MM.1S (cell line): ENCODE measurements at regions not wholly inside any gene's neighbourhood (a gene's known extent, or its start where the extent isn't known, plus 50 kb on each side); places are given as distances from the start of the nearest gene placed in this dataset.
A peak's percentile ranks its signal among the peaks of the same experiment; 100 is the strongest.
"Not testable (repeated sequence)": the region's sequence is repeated elsewhere in the genome, so short reads cannot be mapped to it uniquely, and the experiment has no call there.

Experiments
- DNase-seq: peaks from one replicate; pipeline ENCODE4 v3.0.0-alpha.2; 2015
- H2AFZ ChIP-seq: fragments of 300-600 bp; sonication (generic); 2 replicates; pipeline ENCODE4 v1.6.0; 2016; ENCODE audit warnings: antibody characterized with exemption, low read length
- H3F3A ChIP-seq: fragments of 300-600 bp; sonication (generic); 2 replicates; pipeline ENCODE4 v1.6.1; 2016; ENCODE audit warnings: mild to moderate bottlenecking, antibody characterized with exemption, low read length, moderate library complexity, mixed read lengths; ENCODE audit not compliant: insufficient read depth
- H3K27ac ChIP-seq: fragments of 300-600 bp; sonication (generic); 2 replicates; pipeline ENCODE4 v1.5.1; 2016; ENCODE audit warnings: mild to moderate bottlenecking, low read length
- H3K27me3 ChIP-seq: fragments of 300-600 bp; sonication (generic); replicated peaks from 2 replicates; pipeline ENCODE4 v1.6.0; 2016; ENCODE audit warnings: low read length; ENCODE audit not compliant: insufficient read depth
- H3K36me3 ChIP-seq: fragments of 300-600 bp; sonication (generic); replicated peaks from 2 replicates; pipeline ENCODE4 v1.6.1; 2016; ENCODE audit warnings: mild to moderate bottlenecking, low read length, mixed read lengths; ENCODE audit not compliant: insufficient read depth
- H3K4me1 ChIP-seq: fragments of 300-600 bp; sonication (generic); 2 replicates; pipeline ENCODE4 v1.6.1; 2016; ENCODE audit warnings: low read length, mixed read lengths
- H3K4me2 ChIP-seq: fragments of 300-600 bp; sonication (generic); 2 replicates; pipeline ENCODE4 v1.6.0; 2016; ENCODE audit warnings: low read depth, low read length
- H3K4me3 ChIP-seq: fragments of 300-600 bp; sonication (generic); 2 replicates; pipeline ENCODE4 v1.5.1; 2016; ENCODE audit warnings: low read length, mixed read lengths
- H3K79me2 ChIP-seq: fragments of 300-600 bp; sonication (generic); 2 replicates; pipeline ENCODE4 v1.6.1; 2016; ENCODE audit warnings: mixed run types, low read length, mixed read lengths
- H3K9ac ChIP-seq: fragments of 300-600 bp; sonication (generic); 2 replicates; pipeline ENCODE4 v1.6.1; 2016; ENCODE audit warnings: low read length, mixed read lengths
- H3K9me2 ChIP-seq: fragments of 300-600 bp; sonication (generic); replicated peaks from 2 replicates; pipeline ENCODE4 v1.6.1; 2016; ENCODE audit warnings: mild to moderate bottlenecking, low read length, mixed read lengths; ENCODE audit not compliant: insufficient read depth
- H3K9me3 ChIP-seq: fragments of 300-600 bp; sonication (generic); replicated peaks from 2 replicates; pipeline ENCODE4 v1.6.1; 2016; ENCODE audit warnings: mild to moderate bottlenecking, low read length, mixed read lengths; ENCODE audit not compliant: insufficient read depth
- H4K20me1 ChIP-seq: fragments of 300-600 bp; sonication (generic); 2 replicates; pipeline ENCODE4 v1.6.1; 2016; ENCODE audit warnings: mild to moderate bottlenecking, low read length, moderate library complexity, mixed read lengths; ENCODE audit not compliant: insufficient read depth
- EZH2 ChIP-seq: fragments of 300-600 bp; sonication (generic); optimal IDR thresholded peaks from 2 replicates; pipeline ENCODE3; 2017; ENCODE audit warnings: low read depth, mild to moderate bottlenecking, antibody characterized with exemption, low read length, mixed read lengths
- EZH2phosphoT487 ChIP-seq: fragments of 300-600 bp; sonication (generic); IDR thresholded peaks from 2 replicates; pipeline ENCODE4 v1.6.1; 2018; ENCODE audit warnings: antibody characterized with exemption, low read length
- TF ChIP-seq, protein P1 (sequence below): fragments of 300-600 bp; sonication (generic); IDR thresholded peaks from 2 replicates; pipeline ENCODE4 v1.5.1; 2016; ENCODE audit warnings: antibody characterized with exemption, low read length, mixed read lengths

- H3K27me3 ChIP-seq, H3K79me2 ChIP-seq, H3K4me1 ChIP-seq, DNase-seq, H3K9ac ChIP-seq, H3K4me3 ChIP-seq, H3F3A ChIP-seq, H3K9me3 ChIP-seq, H4K20me1 ChIP-seq, H3K9me2 ChIP-seq, H3K36me3 ChIP-seq, H3K27ac ChIP-seq: not testable (repeated sequence)
- Histone ChIP-seq H2AFZ (peak overlapping the region; percentile 27; the same call in 1 of the 2 replicates), H3K4me2 (peak overlapping the region; percentile 21; the same call in 1 of the 2 replicates)
Observed at GRCh38 chr20:47977017-47977788, 191.9 kb upstream of the SULF2 start.

DNA sequence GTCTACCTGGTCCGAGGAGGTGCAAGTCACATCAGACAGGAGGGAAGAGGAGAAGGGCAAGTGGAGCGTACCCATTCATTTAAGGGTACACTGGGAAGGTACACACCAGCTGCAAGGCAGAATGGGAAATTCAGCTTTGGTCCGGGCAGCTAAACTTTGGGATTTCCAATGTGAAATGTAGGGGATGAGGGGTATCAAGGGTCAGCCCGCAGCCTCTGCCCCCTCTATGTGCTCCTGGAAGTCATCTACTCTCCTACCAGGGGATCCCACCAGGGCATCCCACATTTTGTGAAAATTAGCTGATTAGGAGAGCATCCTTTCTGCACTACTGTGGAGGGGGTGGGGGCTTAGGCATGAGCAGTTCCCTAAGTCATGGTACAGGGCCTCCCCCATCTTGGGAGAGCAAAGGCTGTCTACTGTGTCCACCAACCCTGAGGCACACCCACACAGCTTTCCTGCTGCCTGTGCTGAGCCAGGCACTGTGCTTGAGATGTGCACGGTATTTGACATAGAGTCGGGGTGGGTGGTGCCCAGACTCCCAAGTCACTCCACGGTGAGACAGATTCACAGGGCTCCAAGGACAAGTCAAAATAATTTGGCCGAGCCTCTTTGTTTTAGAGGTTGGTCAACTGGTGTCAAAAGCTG, 189.1 kb upstream of the SULF2 start:
- Histone ChIP-seq H3K79me2 (no peaks in the 10 kb centered on the region), H3K27ac (no peak overlapping the region), H3K4me2 (no peak overlapping the region), H4K20me1 (no peaks in the 10 kb centered on the region), H3K27me3 (no peaks in the 10 kb centered on the region), H3K36me3 (no peaks in the 10 kb centered on the region), H3K4me3 (no peak overlapping the region), H3K9ac (no peak overlapping the region), H3K9me3 (no peaks in the 10 kb centered on the region), H3K4me1 (peaks cover 4% of the 10 kb centered on the region; the same call in 1 of the 2 replicates), H3K9me2 (no peaks in the 10 kb centered on the region), H3F3A (no peaks in the 10 kb centered on the region), H2AFZ (no peak overlapping the region)
- TF ChIP-seq EZH2 = no peak
- TF ChIP-seq, protein P1, sequence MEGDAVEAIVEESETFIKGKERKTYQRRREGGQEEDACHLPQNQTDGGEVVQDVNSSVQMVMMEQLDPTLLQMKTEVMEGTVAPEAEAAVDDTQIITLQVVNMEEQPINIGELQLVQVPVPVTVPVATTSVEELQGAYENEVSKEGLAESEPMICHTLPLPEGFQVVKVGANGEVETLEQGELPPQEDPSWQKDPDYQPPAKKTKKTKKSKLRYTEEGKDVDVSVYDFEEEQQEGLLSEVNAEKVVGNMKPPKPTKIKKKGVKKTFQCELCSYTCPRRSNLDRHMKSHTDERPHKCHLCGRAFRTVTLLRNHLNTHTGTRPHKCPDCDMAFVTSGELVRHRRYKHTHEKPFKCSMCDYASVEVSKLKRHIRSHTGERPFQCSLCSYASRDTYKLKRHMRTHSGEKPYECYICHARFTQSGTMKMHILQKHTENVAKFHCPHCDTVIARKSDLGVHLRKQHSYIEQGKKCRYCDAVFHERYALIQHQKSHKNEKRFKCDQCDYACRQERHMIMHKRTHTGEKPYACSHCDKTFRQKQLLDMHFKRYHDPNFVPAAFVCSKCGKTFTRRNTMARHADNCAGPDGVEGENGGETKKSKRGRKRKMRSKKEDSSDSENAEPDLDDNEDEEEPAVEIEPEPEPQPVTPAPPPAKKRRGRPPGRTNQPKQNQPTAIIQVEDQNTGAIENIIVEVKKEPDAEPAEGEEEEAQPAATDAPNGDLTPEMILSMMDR = no peak
- TF ChIP-seq EZH2phosphoT487 = no peak
- DNase-seq = no peak

GRCh38 chr20:47973519-47974233, 188.4 kb upstream of the SULF2 start:
- no peaks in the 10 kb centered on the region for H3K27me3 ChIP-seq
- no peaks in the 10 kb centered on the region for H3K79me2 ChIP-seq
- H3K27ac ChIP-seq = no peak overlapping the region
- H3K4me3 ChIP-seq = no peak overlapping the region
- TF ChIP-seq EZH2phosphoT487 (no peak), EZH2 (no peak)
- TF ChIP-seq, protein P1 = no peak
- no peak overlapping the region for H3K4me2 ChIP-seq
- H3K9me3 ChIP-seq = no peaks in the 10 kb centered on the region
- no peaks in the 10 kb centered on the region for H3K36me3 ChIP-seq
- H2AFZ ChIP-seq = no peak overlapping the region
- no peaks in the 10 kb centered on the region for H3K9me2 ChIP-seq
- H4K20me1 ChIP-seq = no peaks in the 10 kb centered on the region
- DNase-seq = no peak
- H3K9ac ChIP-seq = no peak overlapping the region
- peaks cover 4% of the 10 kb centered on the region; the same call in 1 of the 2 replicates for H3K4me1 ChIP-seq
- no peaks in the 10 kb centered on the region for H3F3A ChIP-seq
